ENCODE measurements at regions not wholly inside any gene's neighbourhood (a gene's known extent, or its start where the extent isn't known, plus 50 kb on each side); places are given as distances from the start of the nearest gene placed in this dataset.

DNA sequence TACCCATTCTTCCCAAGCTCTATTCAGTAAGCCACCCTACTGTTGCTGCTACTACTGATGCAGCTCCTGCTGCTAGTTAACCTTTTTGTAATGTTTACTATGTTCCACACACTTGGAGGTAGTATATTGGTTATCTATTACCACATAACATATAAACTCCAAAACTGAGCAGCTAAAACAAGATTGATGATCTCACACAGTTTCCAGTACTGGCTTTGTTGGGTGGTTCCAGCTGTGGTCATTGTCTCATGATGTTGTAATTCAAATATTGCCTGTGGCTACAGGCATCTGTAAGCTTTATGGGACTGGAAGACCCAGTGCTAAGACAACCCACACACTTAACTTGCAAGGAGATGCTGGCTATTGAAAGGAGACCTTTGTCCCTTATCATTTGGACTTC lies 556.2 kb upstream of the SUCLG2 start:
- Histone ChIP-seq H3K36me3 (replicated peaks in 1 of 2) (no peaks in the 10 kb centered on the region), H3K4me3 (no peak overlapping the region), H3K4me1 (replicated peaks in 1 of 2) (no peaks in the 10 kb centered on the region), H3K9me3 (replicated peaks in 1 of 3) (no peaks in the 10 kb centered on the region), H3K27me3 (no peaks in the 10 kb centered on the region), H3K27ac (no peak overlapping the region)
- TF ChIP-seq POLR2A (IDR thresholded peaks at IDR 0.05), result no peak
- TF ChIP-seq, protein P1, sequence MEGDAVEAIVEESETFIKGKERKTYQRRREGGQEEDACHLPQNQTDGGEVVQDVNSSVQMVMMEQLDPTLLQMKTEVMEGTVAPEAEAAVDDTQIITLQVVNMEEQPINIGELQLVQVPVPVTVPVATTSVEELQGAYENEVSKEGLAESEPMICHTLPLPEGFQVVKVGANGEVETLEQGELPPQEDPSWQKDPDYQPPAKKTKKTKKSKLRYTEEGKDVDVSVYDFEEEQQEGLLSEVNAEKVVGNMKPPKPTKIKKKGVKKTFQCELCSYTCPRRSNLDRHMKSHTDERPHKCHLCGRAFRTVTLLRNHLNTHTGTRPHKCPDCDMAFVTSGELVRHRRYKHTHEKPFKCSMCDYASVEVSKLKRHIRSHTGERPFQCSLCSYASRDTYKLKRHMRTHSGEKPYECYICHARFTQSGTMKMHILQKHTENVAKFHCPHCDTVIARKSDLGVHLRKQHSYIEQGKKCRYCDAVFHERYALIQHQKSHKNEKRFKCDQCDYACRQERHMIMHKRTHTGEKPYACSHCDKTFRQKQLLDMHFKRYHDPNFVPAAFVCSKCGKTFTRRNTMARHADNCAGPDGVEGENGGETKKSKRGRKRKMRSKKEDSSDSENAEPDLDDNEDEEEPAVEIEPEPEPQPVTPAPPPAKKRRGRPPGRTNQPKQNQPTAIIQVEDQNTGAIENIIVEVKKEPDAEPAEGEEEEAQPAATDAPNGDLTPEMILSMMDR (IDR thresholded peaks at IDR 0.05), result no peak
- DNase-seq, result no peak
- intact Hi-C loops (cut with DNase I), result no loop called here

DNA sequence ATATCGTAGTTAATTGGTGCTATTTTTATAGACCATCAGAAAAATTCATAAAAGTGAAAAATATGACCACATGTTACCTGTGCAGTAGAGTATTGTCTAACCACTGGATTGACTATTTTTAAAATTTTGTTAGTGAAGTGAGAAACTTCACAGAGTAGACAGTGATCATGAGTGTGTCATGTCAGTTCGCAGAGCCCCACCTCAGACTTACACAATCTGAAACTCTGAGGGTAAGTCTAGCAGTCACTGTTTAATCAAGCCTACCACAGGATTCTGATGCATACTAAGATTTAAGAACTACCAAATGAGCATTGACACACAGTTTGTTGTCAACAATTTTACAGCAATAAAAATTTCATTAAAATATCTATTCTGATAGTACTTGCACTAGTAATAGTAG lies 552.9 kb upstream of the SUCLG2 start:
- DNase-seq, result no peak
- Histone ChIP-seq H3K27ac (no peak overlapping the region), H3K9me3 (replicated peaks in 1 of 3) (no peaks in the 10 kb centered on the region), H3K36me3 (replicated peaks in 1 of 2) (no peaks in the 10 kb centered on the region), H3K27me3 (no peaks in the 10 kb centered on the region), H3K4me1 (replicated peaks in 1 of 2) (no peaks in the 10 kb centered on the region), H3K4me3 (no peak overlapping the region)
- TF ChIP-seq, protein P1 (IDR thresholded peaks at IDR 0.05), result no peak
- TF ChIP-seq POLR2A (IDR thresholded peaks at IDR 0.05), result no peak
- intact Hi-C loops (cut with DNase I), result no loop called here
- WGBS, 4 donors, result 77 to 87% (median 80%) methylated on average over 2 of the region's 2 CpGs

DNA sequence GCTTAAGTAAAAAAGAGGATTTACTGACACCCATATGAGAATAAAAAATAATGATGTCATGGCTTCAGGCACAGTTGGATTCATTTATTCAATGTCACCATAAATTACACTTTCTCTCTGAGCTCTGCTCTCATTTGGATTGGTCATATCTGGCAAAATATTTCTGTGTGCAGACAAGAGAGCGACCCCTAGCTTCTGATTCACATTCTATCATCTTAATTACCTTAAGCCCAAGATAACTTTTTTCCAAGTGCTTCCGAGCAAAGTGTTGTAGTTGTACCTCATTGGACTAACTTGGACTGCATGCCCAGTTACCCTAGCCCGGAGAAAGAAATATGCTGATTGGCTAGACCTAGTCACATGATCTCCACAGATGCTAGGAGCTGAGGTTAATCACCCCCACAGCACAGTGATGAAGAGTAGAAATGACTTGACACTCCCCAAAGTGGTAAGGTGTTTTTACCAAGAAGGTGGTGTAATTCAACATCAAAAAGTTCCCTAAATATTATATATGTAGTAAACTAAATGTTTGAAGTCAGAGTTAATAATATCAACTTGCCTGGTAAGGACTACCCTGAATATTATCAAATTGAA lies 552.2 kb upstream of the SUCLG2 start:
- intact Hi-C loops (cut with DNase I), result no loop called here
- TF ChIP-seq POLR2A (IDR thresholded peaks at IDR 0.05), result no peak
- TF ChIP-seq, protein P1 (IDR thresholded peaks at IDR 0.05), result peak in 3 of 6 experiments; percentile 11 to 28 (median 23)
- Histone ChIP-seq H3K9me3 (replicated peaks in 1 of 3) (no peaks in the 10 kb centered on the region), H3K27me3 (no peaks in the 10 kb centered on the region), H3K4me3 (no peak overlapping the region), H3K4me1 (replicated peaks in 1 of 2) (no peaks in the 10 kb centered on the region), H3K36me3 (replicated peaks in 1 of 2) (no peaks in the 10 kb centered on the region), H3K27ac (no peak overlapping the region)
- WGBS, 4 donors, result 63 to 70% (median 66%) methylated on average over 3 of the region's 3 CpGs
- DNase-seq, result no peak

DNA sequence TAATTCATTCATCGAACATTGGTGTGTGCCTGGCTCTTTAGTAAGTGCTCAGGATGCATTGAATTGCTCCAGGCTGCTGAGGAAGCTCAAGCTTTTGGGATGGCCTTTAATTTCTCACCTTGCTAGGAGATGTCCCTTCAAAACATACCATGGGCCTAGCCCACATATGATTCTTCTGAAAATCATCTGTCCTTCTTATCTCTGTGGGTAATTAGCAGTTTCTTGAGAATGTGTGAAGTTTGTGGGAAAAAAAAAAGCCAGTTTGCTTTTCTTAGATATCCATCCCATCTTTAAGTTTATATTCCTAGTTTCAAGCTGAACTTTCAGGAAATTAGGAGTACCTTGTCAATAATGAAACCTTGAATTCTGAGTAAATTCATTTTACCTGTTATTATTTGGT lies 532.3 kb upstream of the SUCLG2 start:
- intact Hi-C loops (cut with DNase I), result no loop called here

More for the DNA sequence above, 532.3 kb upstream of the SUCLG2 start:
- no peaks in the 10 kb centered on the region for H3K27me3 ChIP-seq
- H3K4me3 ChIP-seq, result no peak overlapping the region
- no peaks in the 10 kb centered on the region for H3K36me3 ChIP-seq (replicated peaks in 1 of 2)
- 84 to 92% (median 89%) methylated on average over 1 of the region's 1 CpG for WGBS, 4 donors
- no peak overlapping the region for H3K27ac ChIP-seq
- no peak for DNase-seq
- no peak for TF ChIP-seq POLR2A (IDR thresholded peaks at IDR 0.05)
- TF ChIP-seq, protein P1 (IDR thresholded peaks at IDR 0.05), result no peak
- H3K9me3 ChIP-seq (replicated peaks in 1 of 3), result no peaks in the 10 kb centered on the region
- H3K4me1 ChIP-seq (replicated peaks in 1 of 2), result no peaks in the 10 kb centered on the region
